ENCODE measurements at regions not wholly inside any gene's neighbourhood (a gene's known extent, or its start where the extent isn't known, plus 50 kb on each side); places are given as distances from the start of the nearest gene placed in this dataset.
"Not testable (repeated sequence)": the region's sequence is repeated elsewhere in the genome, so short reads cannot be mapped to it uniquely, and the experiment has no call there.

GRCh38 chrX:40237731-40238178 lies 140.0 kb upstream of the BCOR start:
- Histone ChIP-seq H3K4me3 (ENCODE audit: low read depth in 1 of 2, low read length in 1 of 2) (no peak overlapping the region), H3K27me3 (no peaks in the 10 kb centered on the region), H3K27ac (no peak overlapping the region), H3K36me3 (no peaks in the 10 kb centered on the region), H3K9me3 (no peaks in the 10 kb centered on the region), H3K4me1 (ENCODE audit: control insufficient read depth in 1 of 2, insufficient read depth in 1 of 2, low read depth in 1 of 2, low read length in 1 of 2) (peaks cover 0 to 6% of the 10 kb centered on the region in 2 experiments)
- TF ChIP-seq CTCF (IDR thresholded peaks at IDR 0.05) = no peak

- Histone ChIP-seq H3K4me1 (ENCODE audit: control insufficient read depth in 1 of 2, insufficient read depth in 1 of 2, low read depth in 1 of 2, low read length in 1 of 2) (no peaks in the 10 kb centered on the region), H3K36me3 (no peaks in the 10 kb centered on the region), H3K27ac (no peak overlapping the region), H3K9me3 (no peaks in the 10 kb centered on the region), H3K27me3 (no peaks in the 10 kb centered on the region), H3K4me3 (ENCODE audit: low read depth in 1 of 2, low read length in 1 of 2) (no peak overlapping the region)
- TF ChIP-seq CTCF (IDR thresholded peaks at IDR 0.05) = no peak
Observed at GRCh38 chrX:40230646-40231045, 132.9 kb upstream of the BCOR start.

GRCh38 chrX:40227125-40227524 lies 129.4 kb upstream of the BCOR start:
- H3K9me3 ChIP-seq = no peaks in the 10 kb centered on the region
- H3K36me3 ChIP-seq = no peaks in the 10 kb centered on the region
- peaks cover 0 to 4% of the 10 kb centered on the region in 2 experiments for H3K4me1 ChIP-seq (ENCODE audit: control insufficient read depth in 1 of 2, insufficient read depth in 1 of 2, low read depth in 1 of 2, low read length in 1 of 2)
- no peak overlapping the region for H3K4me3 ChIP-seq (ENCODE audit: low read depth in 1 of 2, low read length in 1 of 2)
- H3K27ac ChIP-seq = no peak overlapping the region
- TF ChIP-seq CTCF (IDR thresholded peaks at IDR 0.05) = no peak
- H3K27me3 ChIP-seq = no peaks in the 10 kb centered on the region

- no peaks in the 10 kb centered on the region for H3K27me3 ChIP-seq
- peaks cover 10 to 18% of the 10 kb centered on the region in 2 experiments for H3K4me1 ChIP-seq (ENCODE audit: control insufficient read depth in 1 of 2, insufficient read depth in 1 of 2, low read depth in 1 of 2, low read length in 1 of 2)
- no peak overlapping the region for H3K27ac ChIP-seq
- no peak overlapping the region for H3K4me3 ChIP-seq (ENCODE audit: low read depth in 1 of 2, low read length in 1 of 2)
- no peaks in the 10 kb centered on the region for H3K9me3 ChIP-seq
- TF ChIP-seq CTCF (IDR thresholded peaks at IDR 0.05) = no peak
- H3K36me3 ChIP-seq = no peaks in the 10 kb centered on the region
Observed at GRCh38 chrX:40224658-40225057, 126.9 kb upstream of the BCOR start.

GRCh38 chrX:40222612-40223011 lies 124.9 kb upstream of the BCOR start:
- not testable (repeated sequence) for H3K9me3 ChIP-seq; H3K36me3 ChIP-seq; H3K27ac ChIP-seq; H3K4me3 ChIP-seq (ENCODE audit: low read depth in 1 of 2, low read length in 1 of 2); H3K27me3 ChIP-seq
- H3K4me1 ChIP-seq (ENCODE audit: control insufficient read depth in 1 of 2, insufficient read depth in 1 of 2, low read depth in 1 of 2, low read length in 1 of 2) = peaks cover 10 to 18% of the 10 kb centered on the region in 2 experiments

GRCh38 chrX:40213092-40213491 lies 115.3 kb upstream of the BCOR start:
- Histone ChIP-seq H3K36me3 (no peaks in the 10 kb centered on the region), H3K4me3 (ENCODE audit: low read depth in 1 of 2, low read length in 1 of 2) (no peak overlapping the region), H3K4me1 (ENCODE audit: control insufficient read depth in 1 of 2, insufficient read depth in 1 of 2, low read depth in 1 of 2, low read length in 1 of 2) (no peaks in the 10 kb centered on the region), H3K9me3 (no peaks in the 10 kb centered on the region), H3K27ac (no peak overlapping the region), H3K27me3 (no peaks in the 10 kb centered on the region)
- no peak for TF ChIP-seq CTCF (IDR thresholded peaks at IDR 0.05)
